ENCODE measurements at regions not wholly inside any gene's neighbourhood (a gene's known extent, or its start where the extent isn't known, plus 50 kb on each side); places are given as distances from the start of the nearest gene placed in this dataset.
"Not testable (repeated sequence)": the region's sequence is repeated elsewhere in the genome, so short reads cannot be mapped to it uniquely, and the experiment has no call there.

GRCh38 chr17:77800816-77801215 is 157.7 kb upstream of the TNRC6C start:
- DNase-seq (no peak), ATAC-seq (no peak)
- intact Hi-C loops (cut with DNase I, micrococcal nuclease): no loop called here

- no peak for ATAC-seq
- intact Hi-C loops (cut with DNase I, micrococcal nuclease): no loop called here
- DNase-seq: no peak
Observed at GRCh38 chr17:77801545-77802332, 156.8 kb upstream of the TNRC6C start.

DNA sequence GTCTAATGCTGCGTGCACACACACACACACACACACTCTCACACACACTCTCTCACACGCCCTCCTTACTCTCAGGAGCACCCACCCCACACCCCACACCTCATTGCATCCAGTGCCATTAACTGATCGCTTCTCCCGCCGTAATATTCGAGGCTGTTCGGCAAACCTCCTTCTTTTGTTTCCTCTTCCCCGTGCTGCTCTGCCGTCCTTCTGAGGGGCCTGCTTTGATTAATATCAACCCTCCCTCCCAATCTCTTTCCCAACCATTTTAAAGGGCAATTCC is 156.2 kb upstream of the TNRC6C start:
- intact Hi-C loops (cut with DNase I, micrococcal nuclease): no loop called here
- ATAC-seq (no peak), DNase-seq (no peak)

GRCh38 chr17:77802811-77803220 is 155.7 kb upstream of the TNRC6C start:
- ATAC-seq: no peak

DNA sequence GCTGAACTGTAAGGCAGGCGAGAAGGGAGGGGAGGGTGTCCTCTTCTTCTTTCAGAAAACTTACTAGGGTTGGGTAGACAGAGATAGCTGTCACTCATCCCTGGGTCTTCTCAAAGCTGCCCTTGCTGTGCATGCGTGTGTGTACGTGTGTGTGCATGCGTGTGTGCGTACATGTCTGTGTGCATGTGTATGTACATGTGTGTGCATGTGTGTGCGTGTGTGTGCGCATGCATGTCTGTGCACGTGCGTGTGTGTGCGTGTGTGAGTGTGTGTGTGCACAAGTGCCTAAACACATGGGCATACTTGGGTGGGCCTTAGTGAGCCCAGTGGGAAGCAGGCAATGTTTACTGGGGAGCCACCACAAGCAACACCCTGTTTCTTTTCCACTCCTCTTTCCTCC is 154.8 kb upstream of the TNRC6C start:
- ATAC-seq: no peak
- intact Hi-C loops (cut with DNase I, micrococcal nuclease): no loop called here
- DNase-seq: no peak

More at GRCh38 chr17:77802811-77803220, 155.7 kb upstream of the TNRC6C start:
- peak in 1 of 2 donors; percentile 17 for DNase-seq
- intact Hi-C loops (cut with DNase I, micrococcal nuclease): no loop called here

- no peak for ATAC-seq
- intact Hi-C loops (cut with DNase I, micrococcal nuclease): no loop called here
- no peak for DNase-seq
Observed at GRCh38 chr17:77804796-77805426, 153.6 kb upstream of the TNRC6C start.

- DNase-seq; intact Hi-C loops (cut with DNase I, micrococcal nuclease); ATAC-seq: not testable (repeated sequence)
Observed at GRCh38 chr17:77805970-77806369, 152.5 kb upstream of the TNRC6C start.

DNA sequence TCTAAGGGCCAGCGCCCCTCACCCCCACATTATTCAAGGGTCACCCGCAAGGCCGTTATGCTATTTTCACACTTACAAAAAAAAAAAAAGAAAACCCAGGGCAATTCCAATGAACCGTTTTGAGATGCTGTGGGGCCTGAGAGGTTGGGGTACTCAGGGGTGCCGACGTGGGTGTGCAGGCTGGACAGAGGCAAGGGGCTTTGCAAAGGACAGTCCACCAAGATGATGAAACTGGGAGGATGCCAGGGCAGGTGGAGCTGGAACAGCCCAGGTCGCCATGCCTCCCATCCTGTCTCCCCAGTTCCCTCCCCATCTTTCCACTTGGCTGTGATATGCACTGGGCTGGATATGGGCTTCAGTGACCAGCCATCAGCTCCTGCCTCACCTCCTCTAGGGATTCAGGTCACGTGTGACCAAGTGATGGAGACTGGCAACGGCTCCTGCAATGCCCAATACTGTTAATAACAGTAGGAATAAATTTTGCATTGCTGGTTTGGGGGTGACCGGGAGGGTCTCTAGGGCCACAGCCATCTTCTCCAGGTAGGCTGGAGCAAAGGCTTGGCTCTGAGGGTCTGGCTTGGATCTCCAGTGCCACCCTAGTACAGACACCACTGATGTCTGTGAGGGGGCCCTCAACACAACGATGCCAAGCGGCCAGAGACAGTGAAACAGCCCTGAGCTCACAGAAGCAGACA is 151.3 kb upstream of the TNRC6C start:
- ATAC-seq (no peak), DNase-seq (no peak)
- intact Hi-C loops (cut with DNase I, micrococcal nuclease): no loop called here

- intact Hi-C loops (cut with DNase I, micrococcal nuclease): no loop called here
- ATAC-seq: no peak
- no peak for DNase-seq
Observed at GRCh38 chr17:77807746-77808441, 150.6 kb upstream of the TNRC6C start.

DNA sequence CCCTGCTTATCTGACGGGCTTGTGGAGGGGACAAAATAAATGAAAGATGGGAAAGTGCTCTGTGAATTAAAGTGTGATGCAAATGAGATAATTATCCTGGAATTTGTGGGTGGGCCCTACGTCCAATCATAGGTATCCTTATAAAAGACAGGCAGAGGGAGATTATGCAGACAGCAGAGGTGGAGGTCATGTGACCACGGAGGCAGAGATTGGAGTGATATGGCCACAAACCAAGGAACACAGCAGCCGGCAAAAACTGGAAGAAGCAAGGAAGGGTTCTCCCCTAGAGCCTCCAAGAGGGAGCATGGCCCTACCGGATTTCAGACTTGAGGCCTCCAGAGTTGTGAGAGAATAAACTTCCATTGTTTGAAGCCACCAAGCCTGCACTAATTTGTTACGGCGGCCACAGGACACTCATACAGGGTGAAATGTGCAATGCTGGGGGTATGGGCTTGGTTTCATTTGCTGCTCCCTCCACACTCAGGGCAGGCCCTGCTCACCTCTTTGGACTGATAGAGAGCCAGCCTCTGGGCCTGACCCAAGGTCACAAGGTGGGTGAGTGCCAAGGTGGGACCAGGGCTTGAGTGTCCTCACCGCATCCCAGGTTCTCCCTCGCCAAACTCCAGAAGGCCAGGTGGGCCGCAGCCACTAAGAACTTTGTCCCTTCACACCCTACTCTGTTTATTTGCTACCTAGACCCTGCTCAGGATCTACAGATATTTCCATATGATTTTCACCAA is 149.6 kb upstream of the TNRC6C start:
- ATAC-seq (no peak), DNase-seq (no peak)
- intact Hi-C loops (cut with DNase I, micrococcal nuclease): no loop called here

DNA sequence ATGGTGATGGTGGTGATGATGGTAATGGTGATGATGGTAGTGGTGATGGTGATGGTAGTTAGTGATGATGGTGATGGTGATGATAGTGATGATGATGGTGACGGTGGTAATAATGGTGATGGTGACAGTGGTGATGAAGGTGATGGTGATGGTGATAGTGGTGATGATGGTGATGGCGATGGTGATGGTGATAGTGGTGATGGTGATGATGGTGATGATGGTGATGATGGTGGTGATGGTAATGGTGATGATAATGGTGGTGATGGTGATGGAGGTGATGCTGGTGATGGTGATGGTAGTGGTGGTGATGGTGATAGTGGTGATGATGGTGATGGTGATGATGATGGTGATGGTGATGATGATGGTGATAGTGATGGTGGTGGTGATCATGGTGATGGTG is 148.7 kb upstream of the TNRC6C start:
- DNase-seq: no peak
- intact Hi-C loops (cut with DNase I, micrococcal nuclease): no loop called here
- ATAC-seq: no peak

GRCh38 chr17:77810536-77810935 is 148.0 kb upstream of the TNRC6C start:
- intact Hi-C loops (cut with DNase I, micrococcal nuclease): no loop called here
- no peak for DNase-seq

DNA sequence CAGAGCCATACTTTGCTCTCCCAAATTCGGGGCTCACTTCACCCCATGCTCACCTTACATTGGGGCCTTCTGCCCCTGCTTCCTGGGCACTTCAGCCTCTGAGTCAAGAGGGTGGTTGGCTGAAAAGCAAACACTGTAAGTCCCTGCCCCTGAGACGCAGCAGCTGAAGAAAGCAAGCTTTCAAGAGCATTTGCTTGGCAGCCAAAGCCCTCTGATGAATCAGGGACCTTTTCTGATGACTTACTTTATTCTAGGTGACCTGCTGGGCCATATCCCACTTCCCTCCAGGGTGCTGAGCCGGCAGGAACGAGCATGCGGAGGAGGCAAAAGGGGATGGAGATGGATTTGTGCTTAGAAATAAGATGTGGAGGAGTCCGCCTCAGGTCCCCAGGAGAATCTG is 147.0 kb upstream of the TNRC6C start:
- no peak for ATAC-seq
- DNase-seq: no peak
- intact Hi-C loops (cut with DNase I, micrococcal nuclease): no loop called here

More at GRCh38 chr17:77810536-77810935, 148.0 kb upstream of the TNRC6C start:
- no peak for ATAC-seq

GRCh38 chr17:77814091-77814772 is 144.3 kb upstream of the TNRC6C start:
- DNase-seq (no peak), ATAC-seq (no peak)
- intact Hi-C loops (cut with DNase I, micrococcal nuclease): no loop called here

DNA sequence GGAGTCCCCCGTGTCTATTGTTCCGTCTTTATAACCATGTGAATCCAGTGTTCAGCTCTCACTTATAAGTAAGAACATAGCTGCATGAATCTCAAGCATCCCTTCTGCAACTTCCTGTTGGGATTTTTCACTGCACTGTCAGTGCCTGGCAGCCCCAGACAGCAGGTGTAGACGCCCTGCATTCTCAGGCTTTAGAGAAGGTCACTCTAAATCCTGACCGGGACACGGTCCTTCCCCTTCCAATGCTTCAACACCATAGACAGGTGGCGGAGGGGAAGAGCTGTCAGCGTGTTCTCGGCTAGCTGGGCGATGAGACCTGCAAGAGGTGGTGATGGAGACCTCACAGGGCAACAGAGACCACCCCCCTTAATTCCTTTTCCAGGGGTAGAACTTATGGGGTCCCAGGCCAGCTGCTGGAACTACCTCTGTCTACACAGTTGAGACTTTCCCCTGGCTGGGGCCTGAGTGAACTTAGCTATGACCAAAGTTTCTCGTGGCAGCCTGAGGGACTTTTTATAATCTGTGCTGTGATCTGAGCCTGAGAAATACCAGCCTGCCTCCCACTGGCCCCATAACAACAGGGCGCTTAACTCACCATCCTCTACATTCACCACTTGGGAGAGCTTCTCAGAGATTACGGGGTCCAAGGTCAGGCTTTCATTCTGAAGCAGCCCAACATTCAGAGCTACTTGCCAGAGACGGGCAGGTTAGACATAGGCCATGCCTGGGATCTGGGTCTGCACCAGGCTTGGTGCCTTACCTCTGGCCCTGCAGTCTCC is 143.2 kb upstream of the TNRC6C start:
- ATAC-seq (no peak), DNase-seq (no peak)
- intact Hi-C loops (cut with DNase I, micrococcal nuclease): no loop called here

- intact Hi-C loops (cut with DNase I, micrococcal nuclease): no loop called here
- no peak for DNase-seq
- ATAC-seq: no peak
Observed at GRCh38 chr17:77817953-77818352, 140.6 kb upstream of the TNRC6C start.

- ATAC-seq (no peak), DNase-seq (no peak)
- intact Hi-C loops (cut with DNase I, micrococcal nuclease): no loop called here
Observed at GRCh38 chr17:77819497-77819896, 139.0 kb upstream of the TNRC6C start.

DNA sequence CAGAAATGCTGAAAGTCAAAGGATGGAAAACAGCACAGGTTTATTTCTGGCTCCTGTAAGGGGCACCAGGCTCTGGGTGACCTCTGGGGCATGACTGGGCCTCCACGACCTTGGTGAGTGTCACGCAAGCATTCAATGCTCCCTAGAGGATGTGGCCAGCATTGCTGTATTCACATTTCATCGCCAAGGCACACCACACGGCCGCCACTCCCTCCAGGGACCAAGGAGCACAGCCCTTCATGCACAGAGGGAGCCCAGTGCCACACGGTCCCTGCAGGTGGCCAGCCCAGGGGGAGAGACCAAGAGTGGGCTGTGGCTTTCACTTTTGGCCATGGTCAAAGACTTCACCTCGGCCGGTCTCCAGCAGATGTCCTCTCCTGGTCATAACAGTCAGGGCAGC is 137.4 kb upstream of the TNRC6C start:
- DNase-seq: no peak
- peak; percentile 24 for ATAC-seq
- intact Hi-C loops (cut with DNase I, micrococcal nuclease): no loop called here
